Keratinocyte (primary cell): ENCODE measurements at regions not wholly inside any gene's neighbourhood (a gene's known extent, or its start where the extent isn't known, plus 50 kb on each side); places are given as distances from the start of the nearest gene placed in this dataset.

ENCODE experiments used
- DNase-seq: peaks from one replicate; pipeline ENCODE4 v3.0.0-alpha.2; 2011; ENCODE audit warnings: low read depth, missing footprints, low spot score
- FAIRE-seq: peaks from 2 replicates; lab custom pipeline; 2011; peaks lifted over from hg19 to GRCh38; lab: Jason Lieb, UNC
- H2AFZ ChIP-seq: 2 replicates; pipeline ENCODE4 v1.6.0; 2012; ENCODE audit warnings: low read length, control low read depth, inconsistent platforms; ENCODE audit not compliant: control insufficient read depth
- H3K27ac ChIP-seq: 2 replicates; pipeline ENCODE4 v1.5.1; 2011; ENCODE audit warnings: low read length; ENCODE audit not compliant: control insufficient read depth, insufficient read depth
- H3K27me3 ChIP-seq: 3 replicates; pipeline ENCODE4 v1.6.0; 2011; ENCODE audit warnings: low read length; ENCODE audit not compliant: control insufficient read depth, insufficient read depth; ENCODE audit errors: extremely low read depth
- H3K36me3 ChIP-seq, 2 experiments: 2 replicates in 1 of 2; 3 replicates in 1 of 2; pipeline ENCODE4 v1.5.1; 2011; ENCODE audit warnings: low read length in 2 of 2, mild to moderate bottlenecking in 1 of 2; ENCODE audit not compliant: control insufficient read depth in 2 of 2, insufficient read depth in 2 of 2; ENCODE audit errors: extremely low read depth in 1 of 2
- H3K4me1 ChIP-seq: 3 replicates; pipeline ENCODE4 v1.5.1; 2011; ENCODE audit warnings: low read length; ENCODE audit not compliant: control insufficient read depth, insufficient read depth; ENCODE audit errors: extremely low read depth
- H3K4me2 ChIP-seq: 3 replicates; pipeline ENCODE4 v1.6.0; 2011; ENCODE audit warnings: low read depth, low read length; ENCODE audit not compliant: control insufficient read depth, insufficient read depth; ENCODE audit errors: extremely low read depth
- H3K4me3 ChIP-seq, 3 experiments: fragments of 200-600 bp in 1 of 3; sonication (generic) in 1 of 3; 2 replicates in 2 of 3; 3 replicates in 1 of 3; pipeline ENCODE4 v1.5.1; 2011 to 2016; ENCODE audit warnings: low read length in 3 of 3, mild to moderate bottlenecking in 3 of 3, control low read depth in 2 of 3, inconsistent platforms in 1 of 3, low read depth in 1 of 3, mixed read lengths in 1 of 3, mixed run types in 1 of 3, moderate library complexity in 1 of 3; ENCODE audit not compliant: control insufficient read depth in 2 of 3, insufficient read depth in 2 of 3; ENCODE audit errors: extremely low read depth in 1 of 3
- H3K79me2 ChIP-seq: 2 replicates; pipeline ENCODE4 v1.6.0; 2012; ENCODE audit warnings: low read length; ENCODE audit not compliant: control insufficient read depth, insufficient read depth
- H3K9ac ChIP-seq: 3 replicates; pipeline ENCODE4 v1.6.0; 2011; ENCODE audit warnings: low read length; ENCODE audit not compliant: control insufficient read depth, insufficient read depth; ENCODE audit errors: extremely low read depth
- H3K9me1 ChIP-seq: 3 replicates; pipeline ENCODE4 v1.6.0; 2011; ENCODE audit warnings: low read length; ENCODE audit not compliant: control insufficient read depth, insufficient read depth; ENCODE audit errors: extremely low read depth
- H3K9me3 ChIP-seq: 2 replicates; pipeline ENCODE4 v1.5.1; 2012; ENCODE audit warnings: low read depth, low read length; ENCODE audit not compliant: control insufficient read depth
- H4K20me1 ChIP-seq: 3 replicates; pipeline ENCODE4 v1.6.0; 2011; ENCODE audit warnings: low read length; ENCODE audit not compliant: control insufficient read depth, insufficient read depth; ENCODE audit errors: extremely low read depth
- EZH2 ChIP-seq: IDR thresholded peaks from one replicate; pipeline ENCODE4 v1.6.1; 2012; ENCODE audit warnings: inconsistent platforms, mild to moderate bottlenecking, low read length, moderate library complexity
- dilution Hi-C: fragments of 300-500 bp; cut with MboI; formaldehyde crosslinking; loops from one replicate; pipeline ENCODE4 v1.7.0; 2020; ENCODE audit warnings: low sequenced_read_pairs; ENCODE audit not compliant: extremely low pct_ligation_motif_present
- TF ChIP-seq, protein P1 (sequence below), 3 experiments: IDR thresholded peaks in 1 of 3; conservative IDR thresholded peaks in 1 of 3; optimal IDR thresholded peaks in 1 of 3; 2 replicates in 2 of 3; 3 replicates in 1 of 3; pipeline versions ENCODE3 to v1.5.1; 2011; ENCODE audit warnings: low read length in 3 of 3, mild to moderate bottlenecking in 3 of 3, moderate library complexity in 2 of 3, control low read depth in 1 of 3, inconsistent platforms in 1 of 3; ENCODE audit not compliant: insufficient read depth in 2 of 3; ENCODE audit errors: extremely low read depth in 1 of 3

DNA sequence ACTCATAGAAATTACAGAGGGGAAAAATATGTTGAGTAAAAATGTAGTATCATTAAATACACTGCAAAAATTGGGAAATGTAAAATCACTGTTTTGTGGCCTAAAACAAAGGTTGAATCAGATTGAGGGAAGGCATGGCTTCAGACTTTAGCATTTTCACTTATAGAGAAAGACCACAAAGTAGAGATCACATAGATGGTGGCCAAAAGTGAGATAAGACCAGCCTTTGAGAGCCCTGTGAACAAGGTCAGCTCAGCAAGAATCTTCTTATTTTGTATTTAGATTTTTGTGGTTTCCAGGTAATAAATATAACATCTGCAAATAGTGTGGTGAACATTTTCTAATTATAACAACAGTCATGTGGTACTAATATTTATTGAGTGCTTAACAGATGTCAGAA is 544.8 kb upstream of the DPPA4 start:
- dilution Hi-C loops, result no loop called here
- H3K4me2 ChIP-seq, result no peak overlapping the region
- no peak overlapping the region for H2AFZ ChIP-seq

DNA sequence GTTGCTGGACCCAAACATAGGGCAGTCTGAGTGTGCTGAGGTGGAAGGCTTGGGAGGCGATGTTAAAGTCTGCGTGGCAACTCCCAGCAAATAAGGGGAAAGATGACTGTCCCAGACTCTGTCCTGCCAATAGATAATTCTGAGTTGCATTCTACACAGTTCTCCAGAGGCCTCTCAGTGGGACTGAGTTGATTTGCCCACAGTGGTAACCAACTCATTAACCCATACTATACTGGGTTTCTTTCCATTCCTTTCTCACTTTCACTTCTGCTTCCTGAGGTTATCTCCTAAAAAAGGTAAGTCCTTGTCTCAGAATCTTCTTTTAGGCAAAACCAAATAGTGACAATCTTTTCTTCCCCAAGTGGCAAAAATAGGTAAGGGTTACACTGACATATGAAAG is 549.9 kb upstream of the DPPA4 start:
- no peak overlapping the region for H3K4me2 ChIP-seq
- DNase-seq (no peak), FAIRE-seq (no peak)
- TF ChIP-seq, protein P1, sequence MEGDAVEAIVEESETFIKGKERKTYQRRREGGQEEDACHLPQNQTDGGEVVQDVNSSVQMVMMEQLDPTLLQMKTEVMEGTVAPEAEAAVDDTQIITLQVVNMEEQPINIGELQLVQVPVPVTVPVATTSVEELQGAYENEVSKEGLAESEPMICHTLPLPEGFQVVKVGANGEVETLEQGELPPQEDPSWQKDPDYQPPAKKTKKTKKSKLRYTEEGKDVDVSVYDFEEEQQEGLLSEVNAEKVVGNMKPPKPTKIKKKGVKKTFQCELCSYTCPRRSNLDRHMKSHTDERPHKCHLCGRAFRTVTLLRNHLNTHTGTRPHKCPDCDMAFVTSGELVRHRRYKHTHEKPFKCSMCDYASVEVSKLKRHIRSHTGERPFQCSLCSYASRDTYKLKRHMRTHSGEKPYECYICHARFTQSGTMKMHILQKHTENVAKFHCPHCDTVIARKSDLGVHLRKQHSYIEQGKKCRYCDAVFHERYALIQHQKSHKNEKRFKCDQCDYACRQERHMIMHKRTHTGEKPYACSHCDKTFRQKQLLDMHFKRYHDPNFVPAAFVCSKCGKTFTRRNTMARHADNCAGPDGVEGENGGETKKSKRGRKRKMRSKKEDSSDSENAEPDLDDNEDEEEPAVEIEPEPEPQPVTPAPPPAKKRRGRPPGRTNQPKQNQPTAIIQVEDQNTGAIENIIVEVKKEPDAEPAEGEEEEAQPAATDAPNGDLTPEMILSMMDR (optimal IDR thresholded peaks at IDR 0.05 in 1 of 3, IDR thresholded peaks at IDR 0.05 in 1 of 3, conservative IDR thresholded peaks at IDR 0.05 in 1 of 3; ENCODE audit: extremely low read depth in 1 of 3, insufficient read depth in 2 of 3, low read length in 3 of 3), result no peak
- TF ChIP-seq EZH2, result no peak
- H4K20me1 ChIP-seq, result no peaks in the 10 kb centered on the region
- no peaks in the 10 kb centered on the region for H3K27me3 ChIP-seq
- no peaks in the 10 kb centered on the region for H3K79me2 ChIP-seq
- H3K9me3 ChIP-seq, result no peaks in the 10 kb centered on the region
- H3K4me3 ChIP-seq, result no peak overlapping the region
- H3K27ac ChIP-seq, result no peak overlapping the region
- dilution Hi-C loops, result no loop called here
- H3K9ac ChIP-seq, result no peak overlapping the region
- H3K36me3 ChIP-seq, result no peaks in the 10 kb centered on the region
- H2AFZ ChIP-seq, result no peak overlapping the region
- H3K4me1 ChIP-seq, result no peaks in the 10 kb centered on the region
- H3K9me1 ChIP-seq, result no peaks in the 10 kb centered on the region

More for the DNA sequence above, 544.8 kb upstream of the DPPA4 start:
- Histone ChIP-seq H3K36me3 (no peaks in the 10 kb centered on the region), H3K4me1 (no peaks in the 10 kb centered on the region), H4K20me1 (no peaks in the 10 kb centered on the region), H3K27me3 (no peaks in the 10 kb centered on the region), H3K27ac (no peak overlapping the region), H3K9me1 (no peaks in the 10 kb centered on the region), H3K9ac (no peak overlapping the region), H3K79me2 (no peaks in the 10 kb centered on the region), H3K4me3 (no peak overlapping the region), H3K9me3 (no peaks in the 10 kb centered on the region)
- FAIRE-seq (no peak), DNase-seq (no peak)
- TF ChIP-seq EZH2, result no peak
- TF ChIP-seq, protein P1 (optimal IDR thresholded peaks at IDR 0.05 in 1 of 3, IDR thresholded peaks at IDR 0.05 in 1 of 3, conservative IDR thresholded peaks at IDR 0.05 in 1 of 3; ENCODE audit: extremely low read depth in 1 of 3, insufficient read depth in 2 of 3, low read length in 3 of 3), result no peak
